ENCODE measurements at regions not wholly inside any gene's neighbourhood (a gene's known extent, or its start where the extent isn't known, plus 50 kb on each side); places are given as distances from the start of the nearest gene placed in this dataset.

DNA sequence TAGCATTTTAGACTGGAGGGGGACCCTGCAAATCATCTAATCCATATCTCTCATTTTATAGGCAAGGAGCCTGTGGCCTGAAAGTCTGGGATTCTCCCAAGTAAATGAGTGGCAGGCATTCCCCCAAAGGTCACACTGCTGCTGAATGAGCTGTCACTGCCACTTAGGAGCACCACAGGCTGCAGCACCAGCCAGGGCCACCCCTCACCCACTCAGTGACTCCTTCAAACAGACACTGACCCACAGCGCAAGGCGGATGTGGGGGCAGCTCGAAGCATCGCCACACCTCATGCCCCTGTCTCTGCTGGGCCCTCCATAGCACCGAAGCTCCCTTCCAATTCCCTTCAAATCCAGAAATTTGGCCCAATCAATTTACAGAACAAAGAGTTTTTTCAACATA is 119.9 kb upstream of the ARID1B start:
- TF ChIP-seq REST (IDR thresholded peaks at IDR 0.05; ENCODE audit: borderline replicate concordance) (no peak), SMC3 (conservative IDR thresholded peaks at IDR 0.05; ENCODE audit: poor library complexity) (no peak), RAD21 (conservative IDR thresholded peaks at IDR 0.05) (no peak), TAF1 (IDR thresholded peaks at IDR 0.05; ENCODE audit: low read depth) (no peak), POLR2AphosphoS5 (IDR thresholded peaks at IDR 0.05) (no peak), EP300 (conservative IDR thresholded peaks at IDR 0.05; ENCODE audit: poor library complexity, severe bottlenecking) (no peak), CTCF (IDR thresholded peaks at IDR 0.05; ENCODE audit: poor library complexity, severe bottlenecking) (no peak), EZH2 (IDR thresholded peaks at IDR 0.05; ENCODE audit: borderline replicate concordance, insufficient read depth, low read length, poor library complexity, severe bottlenecking) (no peak), MXI1 (conservative IDR thresholded peaks at IDR 0.05; ENCODE audit: poor library complexity, severe bottlenecking) (no peak)
- Histone ChIP-seq H3K9me3 (ENCODE audit: low read length) (no peaks in the 10 kb centered on the region), H3K79me2 (replicated peaks; ENCODE audit: insufficient read depth, low read length) (no peaks in the 10 kb centered on the region), H3K4me3 (ENCODE audit: low read length) (no peak overlapping the region), H2AFZ (ENCODE audit: low read depth, low read length) (no peak overlapping the region), H3K4me2 (ENCODE audit: low read length) (no peak overlapping the region), H3K9me2 (ENCODE audit: insufficient read depth, low read length) (no peaks in the 10 kb centered on the region), H3K27me3 (ENCODE audit: insufficient read depth, low read depth, low read length) (no peaks in the 10 kb centered on the region), H3K9ac (ENCODE audit: low read length) (no peak overlapping the region), H3K36me3 (ENCODE audit: insufficient read depth, low read length) (no peaks in the 10 kb centered on the region), H3K27ac (ENCODE audit: low read length) (no peak overlapping the region), H3F3A (ENCODE audit: insufficient read depth, low read length, poor library complexity, severe bottlenecking) (no peaks in the 10 kb centered on the region), H4K20me1 (ENCODE audit: insufficient read depth) (no peaks in the 10 kb centered on the region)

DNA sequence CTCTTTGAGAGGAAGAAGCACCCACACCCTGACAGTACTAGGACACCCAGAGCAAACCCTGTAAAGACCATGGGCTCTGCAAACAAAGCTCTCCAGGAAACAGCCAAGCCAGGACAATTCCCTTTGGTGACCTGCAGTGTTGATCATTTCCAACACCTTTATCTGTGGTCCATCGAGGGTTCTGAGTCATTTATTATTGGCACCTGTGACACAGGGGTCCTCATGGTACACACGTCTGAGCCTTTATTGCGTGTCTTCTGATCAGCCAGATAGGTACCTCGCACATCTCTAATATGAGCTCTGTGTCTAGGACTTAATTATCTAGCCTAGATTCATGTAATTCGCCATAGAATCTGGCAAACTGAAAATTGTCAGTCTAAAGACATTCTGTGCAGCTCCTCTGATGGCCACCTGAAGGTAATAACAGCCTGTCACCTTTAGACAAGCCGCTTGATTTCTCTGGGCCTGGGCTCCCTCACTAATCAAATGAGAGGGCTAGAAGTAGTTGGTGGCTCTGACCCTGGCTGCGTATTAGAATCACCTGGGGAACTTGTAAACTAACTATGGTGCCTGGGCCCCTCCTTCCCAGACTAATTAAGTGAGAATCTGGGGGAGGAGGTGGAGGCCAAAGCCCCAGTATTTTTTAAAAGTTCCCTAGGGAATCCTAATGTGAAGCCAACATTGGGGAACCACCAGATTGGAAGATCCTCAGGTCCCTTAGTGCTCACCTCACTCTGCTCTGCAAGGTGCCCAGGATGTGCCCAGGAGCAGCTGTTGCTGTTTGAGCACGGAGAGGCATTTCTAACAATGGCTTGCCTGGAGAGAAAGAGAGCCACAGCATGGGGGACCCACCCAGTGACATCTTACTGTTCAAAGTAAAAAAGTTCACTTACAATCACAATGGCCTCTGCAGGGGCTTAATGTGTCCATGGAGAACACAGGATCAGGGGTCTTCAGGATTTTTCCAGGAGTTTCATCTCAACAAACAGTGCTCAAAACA is 122.0 kb upstream of the ARID1B start:
- no peaks in the 10 kb centered on the region for H4K20me1 ChIP-seq (ENCODE audit: insufficient read depth)
- H2AFZ ChIP-seq (ENCODE audit: low read depth, low read length) = no peak overlapping the region
- no peak overlapping the region for H3K9ac ChIP-seq (ENCODE audit: low read length)
- no peak overlapping the region for H3K4me2 ChIP-seq (ENCODE audit: low read length)
- H3K27ac ChIP-seq (ENCODE audit: low read length) = no peak overlapping the region
- no peaks in the 10 kb centered on the region for H3F3A ChIP-seq (ENCODE audit: insufficient read depth, low read length, poor library complexity, severe bottlenecking)
- no peaks in the 10 kb centered on the region for H3K36me3 ChIP-seq (ENCODE audit: insufficient read depth, low read length)
- H3K9me2 ChIP-seq (ENCODE audit: insufficient read depth, low read length) = no peaks in the 10 kb centered on the region
- H3K4me3 ChIP-seq (ENCODE audit: low read length) = no peak overlapping the region
- TF ChIP-seq TAF1 (IDR thresholded peaks at IDR 0.05; ENCODE audit: low read depth) (no peak), REST (IDR thresholded peaks at IDR 0.05; ENCODE audit: borderline replicate concordance) (no peak), EP300 (conservative IDR thresholded peaks at IDR 0.05; ENCODE audit: poor library complexity, severe bottlenecking) (no peak), POLR2AphosphoS5 (IDR thresholded peaks at IDR 0.05) (no peak), MXI1 (conservative IDR thresholded peaks at IDR 0.05; ENCODE audit: poor library complexity, severe bottlenecking) (no peak), RAD21 (conservative IDR thresholded peaks at IDR 0.05) (no peak), EZH2 (IDR thresholded peaks at IDR 0.05; ENCODE audit: borderline replicate concordance, insufficient read depth, low read length, poor library complexity, severe bottlenecking) (no peak)
- H3K79me2 ChIP-seq (replicated peaks; ENCODE audit: insufficient read depth, low read length) = no peaks in the 10 kb centered on the region
- no peaks in the 10 kb centered on the region for H3K9me3 ChIP-seq (ENCODE audit: low read length)
- no peaks in the 10 kb centered on the region for H3K27me3 ChIP-seq (ENCODE audit: insufficient read depth, low read depth, low read length)

All from neural cell (in vitro differentiated cells).